ENCODE measurements at regions not wholly inside any gene's neighbourhood (a gene's known extent, or its start where the extent isn't known, plus 50 kb on each side); places are given as distances from the start of the nearest gene placed in this dataset.
"Not testable (repeated sequence)": the region's sequence is repeated elsewhere in the genome, so short reads cannot be mapped to it uniquely, and the experiment has no call there.

- not testable (repeated sequence) for DNase-seq (ENCODE audit: insufficient read length, low spot score)
These were observed 165.8 kb upstream of the NBPF9 start for GRCh38 chr1:149269001-149269702.

GRCh38 chr1:149269833-149270232 lies 166.5 kb upstream of the NBPF9 start:
- not testable (repeated sequence) for DNase-seq (ENCODE audit: insufficient read length, low spot score); FAIRE-seq

More at GRCh38 chr1:149269001-149269702, 165.8 kb upstream of the NBPF9 start:
- FAIRE-seq, result not testable (repeated sequence)

GRCh38 chr1:149274493-149274892 lies 171.1 kb upstream of the NBPF9 start:
- DNase-seq (ENCODE audit: insufficient read length, low spot score); FAIRE-seq: not testable (repeated sequence)

DNA sequence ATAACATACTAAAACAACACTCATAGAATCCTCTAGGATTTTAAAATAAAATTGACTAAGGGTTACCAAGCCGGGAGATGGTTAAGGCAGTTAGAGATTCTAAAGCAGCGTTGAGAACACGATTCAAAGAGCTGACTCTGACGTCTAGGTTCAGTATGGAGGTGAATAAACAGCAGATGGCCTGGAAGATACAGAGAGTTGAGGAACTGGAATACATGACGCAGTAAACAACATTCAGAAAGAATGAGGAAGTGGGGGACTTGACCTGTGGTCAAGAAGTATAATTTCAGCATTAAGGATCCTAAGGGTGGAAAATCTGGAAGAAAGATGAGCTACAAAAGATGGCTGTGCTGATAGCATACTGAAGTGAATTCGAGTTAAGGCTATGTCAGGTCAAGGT lies 172.5 kb upstream of the NBPF9 start:
- not testable (repeated sequence) for DNase-seq (ENCODE audit: insufficient read length, low spot score); FAIRE-seq

DNA sequence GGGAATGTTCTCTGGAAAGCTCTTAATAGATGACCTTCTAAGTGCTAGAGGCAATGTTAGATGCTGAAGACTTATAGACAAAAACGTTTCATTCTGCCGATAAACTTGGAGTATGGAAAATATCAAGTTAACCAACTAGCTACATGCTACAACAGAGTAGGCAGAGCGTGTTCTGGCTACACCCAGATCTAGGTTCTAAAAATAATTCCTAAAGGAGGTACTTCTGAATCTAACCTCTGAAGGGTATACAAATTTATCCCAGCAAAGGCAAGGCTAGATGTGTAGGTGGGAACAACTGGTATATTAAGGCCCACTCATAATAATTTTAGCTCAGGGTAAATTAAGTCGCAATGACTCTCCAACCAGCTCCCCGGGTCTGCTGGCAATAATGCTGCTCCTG lies 173.1 kb upstream of the NBPF9 start:
- FAIRE-seq; DNase-seq (ENCODE audit: insufficient read length, low spot score): not testable (repeated sequence)

- not testable (repeated sequence) for DNase-seq (ENCODE audit: insufficient read length, low spot score); FAIRE-seq
These were observed 174.8 kb upstream of the NBPF9 start for GRCh38 chr1:149278156-149278555.

DNA sequence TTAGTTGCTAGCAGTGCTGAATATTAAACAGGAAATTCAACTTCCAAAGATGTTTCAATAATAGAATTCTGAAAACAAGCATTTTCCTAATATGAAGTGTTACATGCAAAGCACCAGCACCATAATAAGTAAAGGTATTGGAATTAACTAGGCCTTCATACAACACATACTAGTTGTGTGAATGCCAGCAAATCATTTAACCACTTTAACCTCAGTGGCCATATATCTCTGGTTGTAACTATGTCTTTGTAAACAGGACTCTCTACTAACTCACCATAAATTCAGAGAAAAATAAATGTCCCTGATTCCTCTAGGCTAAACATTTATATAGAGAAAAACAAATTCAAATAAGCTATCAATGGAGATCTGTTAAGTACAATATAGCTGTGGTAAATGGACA lies 175.7 kb upstream of the NBPF9 start:
- not testable (repeated sequence) for FAIRE-seq

DNA sequence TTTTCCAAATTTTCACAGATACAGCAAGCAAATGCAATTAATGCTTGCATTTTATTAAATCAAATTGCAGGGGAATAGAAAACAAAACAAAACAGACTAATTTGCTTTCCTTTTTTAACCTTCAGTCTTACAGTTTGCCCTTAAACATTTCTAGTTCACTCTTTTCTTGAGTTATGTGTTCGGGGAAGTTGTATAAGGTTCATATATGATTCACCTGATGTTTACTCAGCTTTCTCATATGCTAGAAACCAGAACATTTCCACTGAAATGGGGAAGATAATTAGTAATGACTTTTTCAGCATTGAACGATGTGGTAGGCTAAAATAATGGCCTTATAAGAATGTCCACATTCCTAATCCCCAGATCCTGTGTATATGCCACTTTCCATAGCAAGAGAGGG lies 176.2 kb upstream of the NBPF9 start:
- not testable (repeated sequence) for DNase-seq (ENCODE audit: insufficient read length, low spot score); FAIRE-seq

More for the DNA sequence above, 175.7 kb upstream of the NBPF9 start:
- not testable (repeated sequence) for DNase-seq (ENCODE audit: insufficient read length, low spot score)

DNA sequence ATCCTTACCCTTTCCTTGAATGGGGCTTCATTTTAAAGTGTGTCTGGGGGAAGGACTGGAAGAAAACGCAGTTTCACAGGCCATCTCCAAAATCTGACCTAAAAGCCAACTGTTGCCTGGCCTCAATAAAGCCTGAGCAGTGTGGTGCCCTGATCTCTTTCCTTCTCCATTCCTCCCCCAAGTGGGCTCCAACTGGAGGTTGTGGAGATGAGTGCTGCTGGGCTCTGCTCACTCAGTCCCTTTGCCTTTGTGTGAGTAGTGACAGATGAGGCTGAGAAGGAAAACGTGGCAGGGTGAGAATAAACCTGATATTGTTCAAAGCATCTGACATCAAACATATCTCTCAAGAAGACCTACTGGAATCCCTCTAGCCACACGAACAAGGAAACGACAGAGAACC lies 181.4 kb upstream of the NBPF9 start:
- not testable (repeated sequence) for DNase-seq (ENCODE audit: insufficient read length, low spot score); FAIRE-seq

DNA sequence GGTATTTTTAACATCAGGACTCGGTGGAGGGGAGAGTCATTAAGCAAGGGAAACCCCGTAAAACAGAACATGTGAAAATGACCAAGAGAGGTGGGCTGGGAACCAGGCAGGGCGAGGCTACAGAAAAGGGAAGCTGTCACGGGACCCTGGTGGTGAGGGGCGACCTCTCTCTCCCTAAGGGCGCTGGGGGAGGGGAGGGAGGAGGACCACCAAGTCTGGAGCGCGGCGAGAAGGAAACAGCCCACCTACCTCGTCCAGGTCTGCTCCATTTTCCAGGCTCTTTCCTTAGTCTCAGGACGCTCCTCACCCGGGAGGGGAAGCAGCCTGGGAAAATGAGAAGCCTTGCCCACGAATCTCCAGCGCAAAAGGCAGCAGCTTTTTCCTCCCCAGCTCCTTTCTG lies 181.9 kb upstream of the NBPF9 start:
- not testable (repeated sequence) for FAIRE-seq

GRCh38 chr1:149285638-149286037 lies 182.3 kb upstream of the NBPF9 start:
- DNase-seq (ENCODE audit: insufficient read length, low spot score); FAIRE-seq: not testable (repeated sequence)

More for the DNA sequence above, 181.9 kb upstream of the NBPF9 start:
- not testable (repeated sequence) for DNase-seq (ENCODE audit: insufficient read length, low spot score)

DNA sequence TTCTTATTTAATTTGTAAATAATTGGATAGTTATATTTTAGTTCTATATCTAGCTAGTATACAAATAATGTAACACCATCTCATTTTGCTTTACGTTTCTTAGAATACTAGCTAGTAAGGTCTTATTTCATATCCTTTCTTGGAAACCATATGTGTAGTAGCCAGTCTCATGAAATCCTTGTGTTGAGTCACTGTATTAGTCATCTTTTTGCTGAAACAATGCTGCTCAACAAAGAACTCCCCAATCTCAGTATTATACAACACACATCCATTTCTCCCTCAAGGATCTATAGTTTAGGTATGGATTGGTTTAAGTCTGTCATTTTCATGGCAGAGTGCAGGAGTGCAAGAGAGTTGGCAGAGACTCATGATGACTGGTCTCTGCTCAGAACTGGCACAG lies 185.2 kb upstream of the NBPF9 start:
- not testable (repeated sequence) for FAIRE-seq; DNase-seq (ENCODE audit: insufficient read length, low spot score)

DNA sequence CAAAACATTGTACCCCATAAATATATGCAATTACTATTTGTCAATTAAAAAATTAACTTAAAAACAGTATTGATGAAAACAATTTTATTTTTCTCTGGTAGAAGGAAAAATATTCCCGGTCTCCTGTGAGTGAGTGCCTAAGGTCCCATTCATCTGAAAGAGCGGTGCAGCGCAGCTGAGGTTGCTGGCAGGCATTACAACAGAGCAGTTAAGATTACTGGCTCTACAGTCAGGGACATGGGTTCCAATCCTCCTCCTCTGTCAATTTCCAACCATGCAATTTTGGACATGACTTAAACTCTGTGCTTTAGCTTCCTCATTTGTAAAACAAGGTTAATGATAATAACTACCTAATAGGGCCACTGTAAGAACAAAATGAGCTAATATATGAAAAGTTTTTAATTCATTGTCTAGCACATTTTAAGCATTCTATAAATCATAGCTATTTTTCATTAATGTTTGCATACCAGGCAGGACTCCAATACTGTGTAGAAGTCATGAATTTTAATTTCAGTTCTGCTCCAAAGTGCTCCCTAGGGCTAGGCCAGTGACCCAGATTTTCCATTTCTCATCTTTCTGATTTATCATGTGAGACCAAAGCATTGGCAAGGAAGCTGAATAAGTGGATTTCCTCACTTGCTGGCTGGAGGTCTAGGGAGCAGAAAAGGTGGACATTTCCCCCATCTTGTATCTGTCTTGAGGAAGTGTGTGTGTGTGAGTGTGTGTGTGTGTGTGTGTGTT lies 174.2 kb upstream of the NBPF19 start:
- not testable (repeated sequence) for DNase-seq (ENCODE audit: insufficient read length, low spot score); FAIRE-seq

GRCh38 chr1:149301282-149301681 lies 173.6 kb upstream of the NBPF19 start:
- FAIRE-seq; DNase-seq (ENCODE audit: insufficient read length, low spot score): not testable (repeated sequence)

- FAIRE-seq; DNase-seq (ENCODE audit: insufficient read length, low spot score): not testable (repeated sequence)
These were observed 170.0 kb upstream of the NBPF19 start for GRCh38 chr1:149304796-149305195.

- FAIRE-seq; DNase-seq (ENCODE audit: insufficient read length, low spot score): not testable (repeated sequence)
These were observed 167.2 kb upstream of the NBPF19 start for GRCh38 chr1:149307640-149308039.

- FAIRE-seq; DNase-seq (ENCODE audit: insufficient read length, low spot score): not testable (repeated sequence)
These were observed 159.9 kb upstream of the NBPF19 start for GRCh38 chr1:149314921-149315320.

- not testable (repeated sequence) for DNase-seq (ENCODE audit: insufficient read length, low spot score); FAIRE-seq
These were observed 153.7 kb upstream of the NBPF19 start for GRCh38 chr1:149320971-149321731.

DNA sequence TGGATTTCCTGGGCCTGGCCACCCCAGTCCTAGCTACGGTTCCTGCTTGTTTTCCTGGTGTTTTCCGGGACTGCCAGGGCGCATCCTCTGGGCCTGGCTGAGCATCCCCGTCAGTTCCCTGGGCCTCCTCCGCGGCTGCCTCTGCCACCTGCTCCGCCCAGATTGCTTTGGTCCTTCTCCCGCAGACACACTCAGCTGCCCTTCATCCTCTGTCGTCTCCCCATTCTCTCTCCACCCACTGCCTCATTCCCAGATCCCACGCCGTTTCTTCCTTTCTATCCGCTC lies 153.2 kb upstream of the NBPF19 start:
- not testable (repeated sequence) for DNase-seq (ENCODE audit: insufficient read length, low spot score); FAIRE-seq

- DNase-seq (ENCODE audit: insufficient read length, low spot score); FAIRE-seq: not testable (repeated sequence)
These were observed 144.8 kb upstream of the NBPF19 start for GRCh38 chr1:149330081-149330335.

DNA sequence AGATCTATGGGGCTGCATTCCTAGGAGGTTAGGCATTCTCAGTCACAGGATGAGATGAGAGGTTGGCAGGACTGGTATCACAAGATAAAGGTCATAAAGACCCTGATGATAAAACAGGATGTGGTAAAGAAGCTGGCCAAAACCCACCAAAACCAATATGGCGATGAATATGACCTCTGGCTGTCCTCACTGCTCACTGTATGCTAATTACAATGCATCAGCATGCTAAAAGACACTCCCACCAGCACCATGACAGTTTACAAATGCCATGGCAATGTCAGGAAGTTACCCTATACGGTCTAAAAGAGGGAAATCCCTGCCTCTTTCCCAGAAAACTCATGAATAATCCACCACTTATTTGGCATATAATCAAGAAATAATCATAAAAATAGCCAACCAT lies 138.8 kb upstream of the NBPF19 start:
- DNase-seq (ENCODE audit: insufficient read length, low spot score); FAIRE-seq: not testable (repeated sequence)
